SU-DHL-6 (cell line): ENCODE measurements at regions not wholly inside any gene's neighbourhood (a gene's known extent, or its start where the extent isn't known, plus 50 kb on each side); places are given as distances from the start of the nearest gene placed in this dataset.

Experiments
- H2AFZ ChIP-seq: fragments of 200-600 bp; sonication (generic); 2 replicates; pipeline ENCODE4 v1.6.1; 2014; ENCODE audit warnings: low read depth, mild to moderate bottlenecking, moderate library complexity, mixed read lengths, antibody characterized with exemption, low read length; ENCODE audit not compliant: severe bottlenecking
- H3F3A ChIP-seq: fragments of 200-600 bp; shearing (Covaris generic); 2 replicates; pipeline ENCODE4 v1.6.0; 2016; ENCODE audit warnings: antibody characterized with exemption, mild to moderate bottlenecking; ENCODE audit not compliant: insufficient read depth
- H3K27ac ChIP-seq: fragments of 200-600 bp; sonication (generic); 2 replicates; pipeline ENCODE4 v1.5.1; 2016; ENCODE audit warnings: low read depth, mild to moderate bottlenecking, low read length, moderate library complexity, mixed read lengths
- H3K27me3 ChIP-seq: fragments of 200-600 bp; sonication (generic), shearing (Covaris generic); 2 replicates; pipeline ENCODE4 v1.6.0; 2014; ENCODE audit warnings: mild to moderate bottlenecking, low read length
- H3K36me3 ChIP-seq: fragments of 200-600 bp; sonication (generic); 2 replicates; pipeline ENCODE4 v1.6.1; 2014; ENCODE audit warnings: mild to moderate bottlenecking, low read length, mixed read lengths
- H3K4me2 ChIP-seq: fragments of 300-600, 200-600 bp; shearing (Covaris generic), sonication (generic); 2 replicates; pipeline ENCODE4 v1.6.0; 2014; ENCODE audit warnings: low read length, low read depth, mild to moderate bottlenecking; ENCODE audit not compliant: poor library complexity, severe bottlenecking
- H3K4me3 ChIP-seq: fragments of 200-600 bp; sonication (generic); 2 replicates; pipeline ENCODE4 v1.5.1; 2014; ENCODE audit warnings: antibody characterized with exemption, low read length, mild to moderate bottlenecking, mixed read lengths; ENCODE audit not compliant: insufficient read depth, poor library complexity, severe bottlenecking
- H3K79me2 ChIP-seq: fragments of 200-600 bp; sonication (generic); 2 replicates; pipeline ENCODE4 v1.6.1; 2014; ENCODE audit warnings: mild to moderate bottlenecking, low read length, moderate library complexity; ENCODE audit not compliant: insufficient read depth
- H3K9ac ChIP-seq: fragments of 200-600 bp; sonication (generic); 2 replicates; pipeline ENCODE4 v1.7.0; 2014; ENCODE audit warnings: mild to moderate bottlenecking, low read length
- H3K9me2 ChIP-seq: fragments of 200-600 bp; sonication (generic); replicated peaks from 2 replicates; pipeline ENCODE4 v1.6.1; 2014; ENCODE audit warnings: low read length; ENCODE audit not compliant: insufficient read depth
- H3K9me3 ChIP-seq: fragments of 200-600 bp; sonication (generic); 2 replicates; pipeline ENCODE4 v1.6.1; 2014; ENCODE audit warnings: low read length, mixed read lengths; ENCODE audit not compliant: insufficient read depth
- H4K20me1 ChIP-seq: fragments of 200-600 bp; sonication (generic); 2 replicates; pipeline ENCODE4 v1.6.1; 2014; ENCODE audit warnings: low read depth, mild to moderate bottlenecking, antibody characterized with exemption, low read length, moderate library complexity, mixed read lengths
- CTCF ChIP-seq: fragments of 200-600 bp; sonication (generic); IDR thresholded peaks from one replicate; pipeline ENCODE4 v1.5.1; 2017; ENCODE audit warnings: antibody characterized with exemption, mild to moderate bottlenecking, low read length, moderate library complexity; ENCODE audit not compliant: insufficient read depth, poor library complexity, severe bottlenecking
- EZH2phosphoT487 ChIP-seq: fragments of 200-600 bp; sonication (generic), shearing (Covaris generic); conservative IDR thresholded peaks from 2 replicates; pipeline ENCODE4 v1.6.1; 2018; ENCODE audit warnings: mild to moderate bottlenecking, antibody characterized with exemption, low read length, moderate library complexity, mixed read lengths

- no peak for TF ChIP-seq EZH2phosphoT487
- no peak for TF ChIP-seq CTCF
- Histone ChIP-seq H3K9me2 (no peaks in the 10 kb centered on the region), H3K27ac (no peak overlapping the region), H3K9me3 (no peaks in the 10 kb centered on the region), H3K4me3 (no peak overlapping the region), H3K4me2 (no peak overlapping the region), H3K27me3 (no peaks in the 10 kb centered on the region), H3K36me3 (no peaks in the 10 kb centered on the region), H3K79me2 (no peaks in the 10 kb centered on the region), H4K20me1 (no peaks in the 10 kb centered on the region), H2AFZ (no peak overlapping the region), H3K9ac (no peak overlapping the region), H3F3A (no peaks in the 10 kb centered on the region)
Observed at GRCh38 chr13:80671773-80672172, 330.8 kb upstream of the SPRY2 start.

GRCh38 chr13:80669112-80669511 is 328.2 kb upstream of the SPRY2 start:
- no peaks in the 10 kb centered on the region for H3F3A ChIP-seq
- H4K20me1 ChIP-seq, result no peaks in the 10 kb centered on the region
- no peak overlapping the region for H3K4me3 ChIP-seq
- no peak overlapping the region for H3K27ac ChIP-seq
- no peak overlapping the region for H3K4me2 ChIP-seq
- H3K9me3 ChIP-seq, result no peaks in the 10 kb centered on the region
- H3K9me2 ChIP-seq, result no peaks in the 10 kb centered on the region
- no peak for TF ChIP-seq CTCF
- TF ChIP-seq EZH2phosphoT487, result no peak
- no peaks in the 10 kb centered on the region for H3K79me2 ChIP-seq
- H3K27me3 ChIP-seq, result no peaks in the 10 kb centered on the region
- no peak overlapping the region for H3K9ac ChIP-seq
- no peaks in the 10 kb centered on the region for H3K36me3 ChIP-seq
- H2AFZ ChIP-seq, result no peak overlapping the region

- Histone ChIP-seq H3K27me3 (no peaks in the 10 kb centered on the region), H2AFZ (no peak overlapping the region), H3F3A (no peaks in the 10 kb centered on the region), H3K4me2 (no peak overlapping the region), H3K36me3 (no peaks in the 10 kb centered on the region), H3K79me2 (no peaks in the 10 kb centered on the region), H3K9ac (no peak overlapping the region), H3K4me3 (no peak overlapping the region), H3K9me3 (no peaks in the 10 kb centered on the region), H3K9me2 (no peaks in the 10 kb centered on the region), H3K27ac (no peak overlapping the region), H4K20me1 (no peaks in the 10 kb centered on the region)
- TF ChIP-seq EZH2phosphoT487 (no peak), CTCF (no peak)
Observed at GRCh38 chr13:80668452-80668851, 327.5 kb upstream of the SPRY2 start.
